HEK293 (cell line): ENCODE measurements at regions not wholly inside any gene's neighbourhood (a gene's known extent, or its start where the extent isn't known, plus 50 kb on each side); places are given as distances from the start of the nearest gene placed in this dataset.

Experiments used
- CTCF ChIA-PET: fragments of 350-600 bp; formaldehyde crosslinking; extraction: SDS; loops from one replicate; lab custom pipeline; 2021; ENCODE audit warnings: antibody characterized with exemption; lab: Yijun Ruan, JAX
- POLR2A ChIA-PET: fragments of 300-600 bp; formaldehyde crosslinking; extraction: SDS; loops from one replicate; lab custom pipeline; 2020; ENCODE audit warnings: antibody characterized with exemption, inconsistent platforms; lab: Yijun Ruan, JAX
- H3K27ac ChIP-seq: fragments of 200-500 bp; sonication (Bioruptor generic); 2 replicates; pipeline ENCODE4 v1.5.1; 2014; ENCODE audit warnings: low read depth, low read length, control low read depth, inconsistent platforms; ENCODE audit errors: extremely low read depth
- H3K36me3 ChIP-seq, 2 experiments: fragments of 200-500 bp in 1 of 2; sonication (Bioruptor generic) in 1 of 2; 1 replicate in 1 of 2; 2 replicates in 1 of 2; pipeline ENCODE4 v1.5.1; 2014 to 2017; ENCODE audit warnings: inconsistent platforms in 2 of 2, low read length in 2 of 2; ENCODE audit not compliant: control insufficient read depth in 2 of 2, insufficient read depth in 1 of 2
- H3K4me1 ChIP-seq: fragments of 200-500 bp; sonication (Bioruptor generic); 2 replicates; pipeline ENCODE4 v1.5.1; 2014; ENCODE audit warnings: mild to moderate bottlenecking, low read length, inconsistent platforms; ENCODE audit not compliant: control insufficient read depth, insufficient read depth
- H3K4me3 ChIP-seq: 2 replicates; pipeline ENCODE4 v1.5.1; 2011; ENCODE audit warnings: low read depth, mild to moderate bottlenecking, control low read depth, low read length, moderate library complexity
- H3K9me3 ChIP-seq: fragments of 200-500 bp; sonication (Bioruptor generic); 2 replicates; pipeline ENCODE4 v1.5.1; 2014; ENCODE audit warnings: low read depth, low read length, inconsistent platforms; ENCODE audit not compliant: control insufficient read depth, insufficient read depth
- BCL11A ChIP-seq: fragments of 450-650 bp; formaldehyde crosslinking; IDR thresholded peaks from 2 replicates; pipeline ENCODE4 v1.5.1; 2016; ENCODE audit warnings: low read depth, missing biosample characterization, missing genetic modification characterization
- KLF1 ChIP-seq: fragments of 450-650 bp; formaldehyde crosslinking; IDR thresholded peaks from 2 replicates; pipeline ENCODE4 v1.5.1; 2016; ENCODE audit warnings: missing biosample characterization, missing genetic modification characterization
- KLF9 ChIP-seq: fragments of 450-650 bp; formaldehyde crosslinking; IDR thresholded peaks from 2 replicates; pipeline ENCODE4 v1.5.1; 2016; ENCODE audit warnings: missing biosample characterization, missing genetic modification characterization, low read depth
- PRDM1 ChIP-seq: fragments of 450-650 bp; formaldehyde crosslinking; IDR thresholded peaks from 2 replicates; pipeline ENCODE4; 2016; ENCODE audit warnings: missing biosample characterization, missing genetic modification characterization
- RBAK ChIP-seq: fragments of 450-650 bp; formaldehyde crosslinking; IDR thresholded peaks from 2 replicates; pipeline ENCODE4 v1.5.1; 2016; ENCODE audit warnings: missing biosample characterization, missing genetic modification characterization
- WT1 ChIP-seq: fragments of 450-650 bp; formaldehyde crosslinking; IDR thresholded peaks from 2 replicates; pipeline ENCODE4 v1.5.1; 2016; ENCODE audit warnings: missing biosample characterization, missing genetic modification characterization
- ZBTB17 ChIP-seq: fragments of 450-650 bp; formaldehyde crosslinking; IDR thresholded peaks from 2 replicates; pipeline ENCODE4 v1.5.1; 2016; ENCODE audit warnings: missing biosample characterization, missing genetic modification characterization
- ZBTB48 ChIP-seq: fragments of 450-650 bp; formaldehyde crosslinking; IDR thresholded peaks from 2 replicates; pipeline ENCODE4 v1.5.1; 2016; ENCODE audit warnings: missing biosample characterization, missing genetic modification characterization
- ZNF132 ChIP-seq: fragments of 450-650 bp; formaldehyde crosslinking; IDR thresholded peaks from 2 replicates; pipeline ENCODE4 v1.5.1; 2017; ENCODE audit warnings: missing biosample characterization, missing genetic modification characterization, borderline replicate concordance
- ZNF138 ChIP-seq: fragments of 450-650 bp; formaldehyde crosslinking; IDR thresholded peaks from 2 replicates; pipeline ENCODE4 v1.5.1; 2016; ENCODE audit warnings: missing biosample characterization, missing genetic modification characterization, borderline replicate concordance
- ZNF148 ChIP-seq: fragments of 450-650 bp; formaldehyde crosslinking; IDR thresholded peaks from 2 replicates; pipeline ENCODE4 v1.5.0; 2017; ENCODE audit warnings: missing biosample characterization, missing genetic modification characterization, borderline replicate concordance
- ZNF169 ChIP-seq: fragments of 450-650 bp; formaldehyde crosslinking; IDR thresholded peaks from 2 replicates; pipeline ENCODE4 v1.5.1; 2016; ENCODE audit warnings: missing biosample characterization, missing genetic modification characterization
- ZNF311 ChIP-seq: fragments of 450-650 bp; formaldehyde crosslinking; IDR thresholded peaks from 2 replicates; pipeline ENCODE4 v1.5.1; 2017; ENCODE audit warnings: missing biosample characterization, missing genetic modification characterization, borderline replicate concordance
- ZNF324 ChIP-seq: fragments of 450-650 bp; formaldehyde crosslinking; IDR thresholded peaks from 2 replicates; pipeline ENCODE4 v1.5.1; 2016; ENCODE audit warnings: missing biosample characterization, missing genetic modification characterization
- ZNF335 ChIP-seq: fragments of 450-650 bp; formaldehyde crosslinking; conservative IDR thresholded peaks from 2 replicates; pipeline ENCODE4 v1.5.1; 2016; ENCODE audit warnings: missing biosample characterization, missing genetic modification characterization
- ZNF501 ChIP-seq: fragments of 450-650 bp; formaldehyde crosslinking; IDR thresholded peaks from 2 replicates; pipeline ENCODE4 v1.5.1; 2016; ENCODE audit warnings: missing biosample characterization, missing genetic modification characterization
- ZNF548 ChIP-seq: fragments of 450-650 bp; formaldehyde crosslinking; IDR thresholded peaks from 2 replicates; pipeline ENCODE4 v1.5.1; 2016; ENCODE audit warnings: missing biosample characterization, missing genetic modification characterization
- ZNF624 ChIP-seq: fragments of 450-650 bp; formaldehyde crosslinking; IDR thresholded peaks from 2 replicates; pipeline ENCODE4 v1.5.1; 2017; ENCODE audit warnings: missing biosample characterization, missing genetic modification characterization
- ZNF658 ChIP-seq: fragments of 450-650 bp; formaldehyde crosslinking; IDR thresholded peaks from 2 replicates; pipeline ENCODE4; 2016; ENCODE audit warnings: missing biosample characterization, missing genetic modification characterization
- ZNF664 ChIP-seq: fragments of 450-650 bp; formaldehyde crosslinking; IDR thresholded peaks from 2 replicates; pipeline ENCODE4 v1.5.1; 2016; ENCODE audit warnings: missing biosample characterization, missing genetic modification characterization
- ZNF747 ChIP-seq: fragments of 450-650 bp; formaldehyde crosslinking; IDR thresholded peaks from 2 replicates; pipeline ENCODE4 v1.5.1; 2016; ENCODE audit warnings: missing biosample characterization, missing genetic modification characterization
- TF ChIP-seq, protein P1 (sequence below): fragments of 450-650 bp; formaldehyde crosslinking; IDR thresholded peaks from 2 replicates; pipeline ENCODE4 v1.5.1; 2016; ENCODE audit warnings: missing biosample characterization, missing genetic modification characterization
- TF ChIP-seq, protein P2 (sequence below): fragments of 450-650 bp; formaldehyde crosslinking; IDR thresholded peaks from 2 replicates; pipeline ENCODE4 v1.5.1; 2017; ENCODE audit warnings: missing biosample characterization, missing genetic modification characterization

GRCh38 chr14:75361751-75362433 is 65.9 kb upstream of the JDP2 start:
- no peak overlapping the region for H3K27ac ChIP-seq
- CTCF ChIA-PET = no interaction called here
- no peaks in the 10 kb centered on the region for H3K4me1 ChIP-seq
- H3K9me3 ChIP-seq = no peaks in the 10 kb centered on the region
- no peak for TF ChIP-seq ZNF548 (tag by site-specific recombination)
- no peak for TF ChIP-seq RBAK (tag by site-specific recombination)
- TF ChIP-seq ZNF624 (tag by site-specific recombination) = no peak
- no peak overlapping the region for H3K4me3 ChIP-seq
- POLR2A ChIA-PET = no interaction called here
- no peaks in the 10 kb centered on the region for H3K36me3 ChIP-seq

GRCh38 chr14:75363130-75363529 is 64.7 kb upstream of the JDP2 start:
- no peak overlapping the region for H3K27ac ChIP-seq
- no peaks in the 10 kb centered on the region for H3K36me3 ChIP-seq
- no peak for TF ChIP-seq ZNF148
- no peak for TF ChIP-seq ZNF664 (tag by site-specific recombination)
- TF ChIP-seq BCL11A = no peak
- TF ChIP-seq WT1 (tag by site-specific recombination) = no peak
- TF ChIP-seq, protein P1, sequence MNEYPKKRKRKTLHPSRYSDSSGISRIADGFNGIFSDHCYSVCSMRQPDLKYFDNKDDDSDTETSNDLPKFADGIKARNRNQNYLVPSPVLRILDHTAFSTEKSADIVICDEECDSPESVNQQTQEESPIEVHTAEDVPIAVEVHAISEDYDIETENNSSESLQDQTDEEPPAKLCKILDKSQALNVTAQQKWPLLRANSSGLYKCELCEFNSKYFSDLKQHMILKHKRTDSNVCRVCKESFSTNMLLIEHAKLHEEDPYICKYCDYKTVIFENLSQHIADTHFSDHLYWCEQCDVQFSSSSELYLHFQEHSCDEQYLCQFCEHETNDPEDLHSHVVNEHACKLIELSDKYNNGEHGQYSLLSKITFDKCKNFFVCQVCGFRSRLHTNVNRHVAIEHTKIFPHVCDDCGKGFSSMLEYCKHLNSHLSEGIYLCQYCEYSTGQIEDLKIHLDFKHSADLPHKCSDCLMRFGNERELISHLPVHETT (tag by site-specific recombination) = no peak
- no peak for TF ChIP-seq ZNF747
- TF ChIP-seq ZNF658 (tag by site-specific recombination) = no peak
- no peak for TF ChIP-seq ZNF311 (tag by site-specific recombination)
- no peak for TF ChIP-seq ZBTB48 (tag by site-specific recombination)
- no peak for TF ChIP-seq ZNF132 (tag by site-specific recombination)
- TF ChIP-seq ZNF138 (tag by site-specific recombination) = no peak
- no peak for TF ChIP-seq PRDM1 (tag by site-specific recombination)
- H3K4me3 ChIP-seq = no peak overlapping the region
- H3K9me3 ChIP-seq = no peaks in the 10 kb centered on the region
- POLR2A ChIA-PET = interaction anchor here (1.6 kb wide), 1 partner anchor 10 kb away, joined by 4 read pairs; no protein-coding TSS in a partner anchor
- no peaks in the 10 kb centered on the region for H3K4me1 ChIP-seq
- CTCF ChIA-PET = interaction anchor here (0.7 to 1.3 kb wide), 3 partner anchors 13 to 126 kb away, joined by 3 read pairs; no protein-coding TSS in a partner anchor

DNA sequence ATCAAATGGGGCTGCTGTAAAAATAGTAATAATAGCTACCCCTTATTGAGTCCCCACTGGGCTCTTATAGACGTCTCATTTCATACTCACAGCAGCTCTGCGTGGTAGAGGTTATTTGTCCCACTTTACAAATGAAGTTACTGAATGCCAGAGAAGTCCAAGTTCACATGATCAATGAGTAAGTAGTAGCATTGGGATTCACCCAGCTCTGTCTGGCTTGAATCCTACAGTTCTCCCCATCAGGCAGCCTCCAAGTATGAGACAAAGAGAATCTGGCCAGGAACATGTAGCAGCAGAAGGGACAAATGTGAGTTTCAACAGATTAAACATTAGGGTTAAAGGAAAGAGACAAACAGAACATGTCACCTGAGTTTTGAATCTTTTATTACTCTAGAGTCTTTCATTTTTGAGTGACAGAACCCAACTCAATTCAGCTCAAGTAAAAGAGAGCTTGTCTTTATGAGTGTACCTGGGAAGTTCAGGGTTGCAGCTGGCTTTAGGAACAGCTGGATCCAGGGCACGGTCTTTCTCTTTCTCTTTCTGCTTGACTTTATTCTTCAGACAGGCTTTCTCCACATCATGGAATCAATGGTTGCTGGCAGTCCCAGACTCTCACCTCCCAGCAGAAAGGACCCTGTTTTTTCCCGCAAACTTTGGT is 64.1 kb upstream of the JDP2 start:
- no peaks in the 10 kb centered on the region for H3K4me1 ChIP-seq
- no peak overlapping the region for H3K27ac ChIP-seq
- H3K9me3 ChIP-seq = no peaks in the 10 kb centered on the region
- no peak overlapping the region for H3K4me3 ChIP-seq
- ChIA-PET POLR2A (interaction anchor here (1.6 kb wide), 1 partner anchor 11 kb away, joined by 4 read pairs; no protein-coding TSS in a partner anchor), CTCF (interaction anchor here (0.6 to 1.3 kb wide), 4 partner anchors 12 to 125 kb away, joined by 3 read pairs; no protein-coding TSS in a partner anchor)
- no peaks in the 10 kb centered on the region for H3K36me3 ChIP-seq
- TF ChIP-seq ZNF501 (no peak), KLF9 (tag by site-specific recombination) (no peak), ZNF324 (tag by site-specific recombination) (no peak), ZBTB17 (tag by site-specific recombination) (no peak), ZNF169 (no peak), KLF1 (tag by site-specific recombination) (no peak), ZNF335 (no peak)
- TF ChIP-seq, protein P2, sequence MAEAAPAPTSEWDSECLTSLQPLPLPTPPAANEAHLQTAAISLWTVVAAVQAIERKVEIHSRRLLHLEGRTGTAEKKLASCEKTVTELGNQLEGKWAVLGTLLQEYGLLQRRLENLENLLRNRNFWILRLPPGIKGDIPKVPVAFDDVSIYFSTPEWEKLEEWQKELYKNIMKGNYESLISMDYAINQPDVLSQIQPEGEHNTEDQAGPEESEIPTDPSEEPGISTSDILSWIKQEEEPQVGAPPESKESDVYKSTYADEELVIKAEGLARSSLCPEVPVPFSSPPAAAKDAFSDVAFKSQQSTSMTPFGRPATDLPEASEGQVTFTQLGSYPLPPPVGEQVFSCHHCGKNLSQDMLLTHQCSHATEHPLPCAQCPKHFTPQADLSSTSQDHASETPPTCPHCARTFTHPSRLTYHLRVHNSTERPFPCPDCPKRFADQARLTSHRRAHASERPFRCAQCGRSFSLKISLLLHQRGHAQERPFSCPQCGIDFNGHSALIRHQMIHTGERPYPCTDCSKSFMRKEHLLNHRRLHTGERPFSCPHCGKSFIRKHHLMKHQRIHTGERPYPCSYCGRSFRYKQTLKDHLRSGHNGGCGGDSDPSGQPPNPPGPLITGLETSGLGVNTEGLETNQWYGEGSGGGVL (tag by site-specific recombination) = no peak
